SIG-M5 (cell line): ENCODE measurements at regions not wholly inside any gene's neighbourhood (a gene's known extent, or its start where the extent isn't known, plus 50 kb on each side); places are given as distances from the start of the nearest gene placed in this dataset.
"Not testable (repeated sequence)": the region's sequence is repeated elsewhere in the genome, so short reads cannot be mapped to it uniquely, and the experiment has no call there.

ENCODE experiments used
- DNase-seq: peaks from one replicate; lab custom pipeline; 2025; lab: John Stamatoyannopoulos, UW

DNA sequence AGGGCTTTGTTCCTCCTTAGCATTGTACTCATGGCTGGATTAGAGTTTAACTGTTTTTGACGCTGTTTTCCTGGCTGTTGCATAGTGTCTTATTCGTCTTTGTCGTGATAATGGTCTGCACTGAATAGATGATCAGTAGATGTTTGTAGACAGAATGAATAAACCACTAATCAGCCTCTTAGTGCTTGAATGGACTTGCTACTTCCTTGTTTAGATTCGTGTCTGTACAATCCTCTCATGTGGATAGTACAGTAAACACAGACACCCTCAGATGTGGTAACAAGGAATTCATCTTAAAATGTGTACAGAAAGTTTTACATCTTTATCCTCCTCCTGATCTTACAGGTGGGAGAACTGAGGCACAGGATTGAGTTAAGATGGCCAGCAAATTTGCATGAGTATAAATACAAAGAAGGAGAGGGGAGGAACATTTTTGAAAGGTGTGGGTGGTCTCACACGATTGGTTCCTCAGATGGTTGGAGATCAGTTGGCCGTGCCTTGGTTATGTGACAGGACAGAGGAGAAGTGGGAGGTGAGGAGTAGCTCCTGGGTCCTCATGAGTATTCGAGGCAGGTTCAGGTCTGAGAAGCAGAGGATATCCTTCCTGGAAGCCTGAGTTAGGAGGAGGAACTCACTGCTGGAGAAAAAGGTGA, 196.0 kb downstream of the KLRB1 start:
- DNase-seq, result not testable (repeated sequence)

- not testable (repeated sequence) for DNase-seq
Measured at GRCh38 chr12:9407425-9407748, 199.2 kb upstream of the PZP start.

- no peak for DNase-seq
Measured at GRCh38 chr12:9406564-9407424, 198.6 kb upstream of the PZP start.

- DNase-seq, result no peak
Measured at GRCh38 chr12:9405886-9406563, 197.8 kb upstream of the PZP start.

DNA sequence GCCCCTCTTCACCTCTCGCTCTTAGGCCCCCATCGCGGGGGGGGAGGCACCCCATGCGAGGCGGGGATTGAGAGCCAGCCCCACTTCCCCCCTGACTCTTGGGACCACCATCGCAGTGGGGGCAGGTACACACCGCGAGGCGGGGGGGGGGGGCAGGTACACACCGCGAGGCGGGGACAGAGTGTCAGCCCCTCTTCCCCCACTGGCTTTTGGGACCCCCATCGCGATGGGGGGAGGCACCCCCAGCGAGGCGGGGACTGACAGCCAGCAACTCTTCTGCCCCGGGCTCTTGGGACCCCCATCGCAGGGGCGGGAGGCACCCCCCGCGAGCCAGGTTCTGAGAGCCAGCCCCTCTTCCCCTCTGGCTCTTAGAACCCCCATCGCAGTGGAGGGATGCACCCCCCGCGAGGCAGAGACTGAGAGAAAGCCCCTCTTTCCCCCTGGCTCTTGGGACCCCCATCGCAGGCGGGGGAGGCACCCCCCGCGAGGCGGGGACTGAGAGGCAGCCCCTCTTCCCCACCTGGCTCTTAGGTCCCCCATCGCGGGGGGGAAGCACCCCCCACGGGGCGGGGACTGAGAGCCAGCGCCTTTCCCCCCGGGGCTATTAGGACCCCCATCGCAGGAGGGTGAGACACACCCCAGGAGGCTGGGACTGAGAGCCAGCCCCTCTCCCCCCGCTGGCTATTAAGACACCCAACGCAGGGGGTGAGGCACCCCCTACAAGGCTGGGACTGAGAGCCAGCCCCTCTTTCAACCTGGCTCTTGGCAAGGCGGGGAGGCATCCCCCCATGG, 196.5 kb upstream of the PZP start:
- no peak for DNase-seq

DNA sequence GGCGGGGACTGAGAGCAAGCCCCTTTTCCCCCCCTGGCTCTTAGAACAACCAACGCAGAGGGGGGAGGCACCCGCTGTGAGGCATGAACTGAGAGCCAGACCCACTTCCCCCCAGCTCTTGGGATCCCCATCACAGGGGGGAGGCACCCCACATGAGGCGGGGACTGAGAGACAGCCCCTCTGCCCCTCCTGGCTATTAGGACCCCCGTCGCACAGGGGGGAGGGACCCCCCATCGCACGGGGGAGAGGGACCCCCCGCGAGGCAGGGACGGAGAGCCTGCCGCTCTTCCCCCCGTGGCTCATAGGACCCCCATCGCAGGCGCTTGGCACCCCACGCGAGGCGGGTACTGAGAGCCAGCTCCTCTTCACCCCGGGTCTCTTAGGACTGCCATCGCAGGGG, 195.8 kb upstream of the PZP start:
- DNase-seq, result no peak

DNA sequence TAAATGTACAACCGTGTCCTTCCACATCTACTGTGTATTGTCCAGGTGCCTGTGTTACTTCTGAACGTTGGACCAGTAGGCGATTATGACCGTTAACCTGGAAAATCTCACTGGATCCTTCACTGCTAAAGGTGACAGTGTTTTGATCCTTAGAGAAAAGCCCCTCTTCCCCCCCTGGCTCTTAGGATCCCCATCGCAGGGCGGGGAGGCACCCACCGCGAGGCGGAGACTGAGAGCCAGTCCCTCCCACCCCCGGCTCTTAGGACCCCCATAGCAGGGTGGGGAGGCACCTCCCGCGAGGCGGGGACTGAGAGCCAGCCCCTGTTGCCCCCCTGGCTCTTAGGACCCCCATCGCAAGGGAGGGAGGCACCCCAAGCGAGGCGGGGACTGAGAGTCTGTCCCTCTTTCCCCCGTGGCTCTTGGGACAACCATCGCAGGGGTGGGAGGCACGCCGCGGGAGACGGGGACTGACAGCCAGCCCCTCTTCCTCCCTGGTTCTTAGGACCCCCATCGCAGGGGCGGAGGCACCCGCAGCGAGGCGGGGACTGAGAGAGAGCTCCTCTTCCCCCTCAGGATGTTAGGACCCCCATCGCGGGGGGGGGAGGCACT, 194.3 kb upstream of the PZP start:
- not testable (repeated sequence) for DNase-seq

- not testable (repeated sequence) for DNase-seq
Measured at GRCh38 chr12:9396367-9396766, 188.2 kb upstream of the PZP start.

GRCh38 chr12:9395220-9395619, 187.0 kb upstream of the PZP start:
- DNase-seq, result not testable (repeated sequence)

DNA sequence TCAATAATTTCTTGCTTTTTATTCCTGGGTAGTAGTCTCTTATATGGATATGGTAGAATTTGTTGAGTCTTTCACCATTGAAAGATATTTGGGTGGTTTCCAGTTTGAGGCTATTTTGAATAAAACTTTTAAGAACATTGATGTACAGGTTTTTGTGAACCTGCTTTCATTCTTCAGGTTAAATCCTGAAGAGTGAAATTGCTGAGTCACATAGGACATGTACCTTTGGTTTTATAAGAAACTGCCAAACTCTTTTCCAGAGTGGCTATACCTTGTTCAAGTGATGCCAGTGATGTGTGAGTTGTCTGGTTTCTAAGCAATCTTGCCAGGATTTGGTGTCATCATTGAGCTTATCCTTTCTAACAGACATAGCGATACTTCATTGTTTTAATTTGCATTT, 184.6 kb upstream of the PZP start:
- no peak for DNase-seq

DNA sequence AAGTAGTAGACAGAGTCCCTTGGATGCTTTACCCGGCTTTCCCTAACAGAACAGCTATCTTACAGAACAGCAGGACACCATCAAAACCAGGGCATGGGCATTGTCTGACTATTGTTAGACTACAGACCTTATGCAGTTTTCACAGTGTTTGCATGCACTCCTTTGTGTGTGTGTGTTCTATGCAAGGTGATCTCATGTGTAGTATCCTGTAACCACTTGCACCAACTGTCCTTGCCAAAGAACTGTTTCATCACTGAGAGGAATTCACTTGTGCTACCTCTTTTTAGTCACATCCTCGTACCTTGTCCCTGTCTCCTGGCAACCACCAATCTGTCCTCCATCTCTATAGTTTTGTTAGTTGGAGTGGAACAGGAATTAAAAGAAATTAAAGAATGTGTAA, 183.6 kb upstream of the PZP start:
- DNase-seq, result no peak

DNA sequence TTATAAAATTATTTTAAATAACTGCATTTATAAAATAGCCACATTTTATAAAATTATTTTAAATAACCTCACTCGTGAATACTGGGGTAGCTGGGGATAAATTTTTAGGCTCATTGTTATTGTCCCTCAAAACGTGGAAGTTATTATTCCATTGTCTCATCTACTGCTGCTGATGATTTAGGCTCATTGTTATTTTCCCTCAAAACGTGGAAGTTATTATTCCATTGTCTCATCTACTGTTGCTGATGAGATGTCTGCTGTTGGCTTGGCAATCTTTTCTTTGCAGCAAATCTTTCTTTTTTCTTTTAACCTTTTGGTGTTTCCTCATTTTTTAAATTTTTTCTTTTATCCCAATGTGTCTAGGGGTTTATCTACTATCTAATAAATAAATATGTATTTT, 182.6 kb upstream of the PZP start:
- DNase-seq, result no peak

GRCh38 chr12:9389796-9390195, 181.6 kb upstream of the PZP start:
- no peak for DNase-seq

DNA sequence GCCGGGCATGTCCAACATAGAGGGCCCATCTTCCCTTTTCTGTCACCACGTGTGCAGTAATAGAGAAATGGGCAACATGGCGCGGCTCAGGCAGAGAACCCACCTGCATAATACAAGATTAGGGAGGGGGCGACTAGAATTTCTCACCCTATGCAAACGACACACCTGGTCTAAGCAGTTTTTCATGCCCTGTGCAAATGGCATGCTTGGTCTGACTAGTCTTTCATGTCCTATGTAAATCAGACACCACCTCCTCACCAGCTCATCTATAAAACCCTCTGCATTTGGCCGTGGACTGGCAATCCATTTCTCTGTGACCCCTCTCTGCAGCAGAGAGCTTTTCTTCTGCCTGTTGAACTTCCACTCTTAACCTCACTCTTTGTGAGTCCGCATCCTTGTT, 180.2 kb upstream of the PZP start:
- no peak for DNase-seq

GRCh38 chr12:9387450-9387849, 179.3 kb upstream of the PZP start:
- DNase-seq, result no peak

- DNase-seq, result no peak
Measured at GRCh38 chr12:9383585-9383984, 175.4 kb upstream of the PZP start.

GRCh38 chr12:9381619-9382018, 173.4 kb upstream of the PZP start:
- no peak for DNase-seq

DNA sequence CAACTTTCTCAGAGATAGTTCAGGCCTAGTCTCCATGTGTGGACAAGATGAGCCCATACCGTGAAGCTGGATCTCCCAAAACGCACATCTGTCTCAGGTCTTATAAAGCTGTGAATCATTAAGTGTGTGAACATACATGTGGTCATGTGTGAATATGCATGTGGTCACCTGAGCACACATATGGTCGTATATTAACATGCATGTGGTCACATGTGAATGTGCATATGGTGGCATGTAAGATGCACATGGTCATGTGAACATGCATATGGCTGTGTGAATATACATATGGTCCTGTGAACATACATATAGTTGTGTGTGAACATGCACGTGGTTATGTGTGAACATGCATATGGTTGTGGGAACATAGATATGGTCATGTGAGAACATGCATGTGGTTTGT, 172.5 kb upstream of the PZP start:
- no peak for DNase-seq

- DNase-seq, result no peak
Measured at GRCh38 chr12:9379023-9379742, 171.0 kb upstream of the PZP start.

DNA sequence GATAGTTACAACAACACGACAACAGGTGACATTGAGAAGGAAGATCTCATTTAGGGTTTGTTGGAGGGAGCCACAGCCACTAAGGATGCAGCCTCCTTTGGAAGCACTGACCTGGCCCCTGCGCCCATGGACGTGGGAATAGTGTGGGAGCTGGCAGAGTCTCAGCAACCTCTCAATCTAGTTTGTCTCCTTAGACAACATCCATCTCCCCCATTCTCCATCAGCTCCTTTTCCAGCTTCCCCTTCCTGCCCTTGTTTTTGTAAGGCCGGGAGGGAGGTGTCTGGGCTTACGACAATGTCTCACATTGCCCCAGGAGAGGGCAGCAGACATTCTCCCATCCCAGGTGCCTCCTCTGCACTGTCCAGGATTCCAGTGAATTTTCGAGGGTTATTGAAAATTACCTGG, 170.2 kb upstream of the PZP start:
- DNase-seq, result no peak

GRCh38 chr12:9372202-9372601, 164.0 kb upstream of the PZP start:
- no peak for DNase-seq
